ENCODE measurements at regions not wholly inside any gene's neighbourhood (a gene's known extent, or its start where the extent isn't known, plus 50 kb on each side); places are given as distances from the start of the nearest gene placed in this dataset.
"Not testable (repeated sequence)": the region's sequence is repeated elsewhere in the genome, so short reads cannot be mapped to it uniquely, and the experiment has no call there.

GRCh38 chr4:108454227-108454626 lies 166.1 kb upstream of the RPL34 start:
- no peak for DNase-seq

DNA sequence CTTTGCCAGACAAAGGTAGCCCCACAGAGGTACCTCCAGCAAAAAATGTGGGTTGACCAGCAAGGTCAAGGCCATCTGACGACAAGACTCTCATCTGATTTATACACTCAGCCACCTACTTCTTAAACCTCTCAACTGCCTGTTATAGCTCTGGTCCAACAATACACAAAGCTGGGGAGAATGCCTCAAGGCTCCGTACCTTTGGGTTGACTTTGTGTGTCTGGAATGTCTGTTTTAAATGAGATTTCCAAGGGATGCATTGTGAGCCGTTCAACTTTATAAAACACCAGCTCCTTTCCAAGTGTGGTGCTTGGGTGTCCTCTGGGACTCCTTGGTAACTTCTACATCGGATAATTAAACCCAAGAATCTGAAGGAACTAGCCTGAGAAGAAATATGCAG lies 167.0 kb upstream of the RPL34 start:
- no peak for DNase-seq

GRCh38 chr4:108450236-108450898 lies 170.0 kb upstream of the RPL34 start:
- DNase-seq = no peak

GRCh38 chr4:108449129-108449528 lies 171.2 kb upstream of the RPL34 start:
- DNase-seq = no peak

GRCh38 chr4:108446556-108446955 lies 173.8 kb upstream of the RPL34 start:
- DNase-seq = no peak

GRCh38 chr4:108445716-108446115 lies 174.7 kb upstream of the RPL34 start:
- no peak for DNase-seq

DNA sequence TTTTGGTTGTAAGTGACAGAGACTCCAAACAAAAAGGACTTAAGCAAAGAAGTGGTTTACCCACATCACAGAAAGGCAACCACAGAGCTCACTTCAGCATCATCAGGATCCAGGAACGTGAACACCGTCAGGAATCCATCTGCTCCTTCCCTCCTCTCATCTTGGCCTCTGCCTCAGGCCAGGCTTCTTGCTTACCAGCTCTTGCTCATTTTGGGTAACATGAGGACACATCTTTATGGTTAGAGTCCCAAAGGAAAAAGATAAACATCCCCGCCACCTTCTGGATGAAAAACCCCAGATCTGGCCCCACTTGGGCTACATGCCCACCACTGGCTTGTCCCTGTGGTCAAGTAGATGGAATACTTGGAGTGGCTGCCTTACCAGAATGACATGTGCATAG lies 176.8 kb upstream of the RPL34 start:
- no peak for DNase-seq

- peak in 5 of 6 experiments; percentile 9 to 81 (median 69) for DNase-seq
Measured at GRCh38 chr4:108433832-108434231, 186.5 kb upstream of the RPL34 start.

- not testable (repeated sequence) for DNase-seq
Measured at GRCh38 chr4:108433394-108433793, 187.0 kb upstream of the RPL34 start.

- DNase-seq = peak in 1 of 6 experiments; percentile 20
Measured at GRCh38 chr4:108432418-108432817, 188.0 kb upstream of the RPL34 start.

- no peak for DNase-seq
Measured at GRCh38 chr4:108431986-108432385, 188.4 kb upstream of the RPL34 start.

DNA sequence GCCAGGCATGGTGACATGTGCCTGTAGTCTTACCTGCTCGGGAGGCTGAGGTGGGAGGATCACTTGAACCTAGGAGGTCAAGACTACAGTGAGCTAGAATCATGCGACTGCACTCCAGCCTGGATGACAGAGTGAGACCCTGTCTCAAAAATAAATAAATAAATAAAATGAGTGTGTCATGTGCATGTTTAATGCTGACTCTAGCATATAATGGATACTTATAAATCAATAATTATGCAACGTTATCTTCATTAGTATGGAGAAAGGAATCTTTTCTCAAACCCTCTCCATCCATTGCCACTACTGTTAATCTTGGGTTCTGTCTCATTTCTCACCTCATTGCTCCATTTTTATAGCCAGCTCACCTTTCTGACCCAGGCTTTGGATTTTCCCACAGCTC lies 189.5 kb upstream of the RPL34 start:
- no peak for DNase-seq

- no peak for DNase-seq
Measured at GRCh38 chr4:108429662-108430061, 190.7 kb upstream of the RPL34 start.

DNA sequence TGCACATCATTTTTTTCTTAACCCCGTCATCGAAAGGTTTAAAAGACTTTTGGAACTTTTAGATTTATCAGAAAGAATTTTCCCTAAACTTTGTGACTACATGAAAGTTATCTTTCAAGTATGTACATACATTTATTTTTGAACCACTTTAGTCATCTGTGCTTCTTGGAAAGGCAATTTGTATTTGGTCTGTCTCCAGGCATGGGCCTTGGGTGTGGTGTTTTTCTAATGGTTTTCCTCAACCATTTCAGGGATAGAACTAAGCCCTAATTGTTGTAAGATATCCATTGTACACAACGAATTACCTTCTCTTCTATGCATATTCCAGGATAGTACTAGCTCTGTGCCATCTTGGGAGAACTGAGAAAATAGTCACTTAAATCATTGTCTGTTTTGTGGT lies 191.5 kb upstream of the RPL34 start:
- DNase-seq = no peak

DNA sequence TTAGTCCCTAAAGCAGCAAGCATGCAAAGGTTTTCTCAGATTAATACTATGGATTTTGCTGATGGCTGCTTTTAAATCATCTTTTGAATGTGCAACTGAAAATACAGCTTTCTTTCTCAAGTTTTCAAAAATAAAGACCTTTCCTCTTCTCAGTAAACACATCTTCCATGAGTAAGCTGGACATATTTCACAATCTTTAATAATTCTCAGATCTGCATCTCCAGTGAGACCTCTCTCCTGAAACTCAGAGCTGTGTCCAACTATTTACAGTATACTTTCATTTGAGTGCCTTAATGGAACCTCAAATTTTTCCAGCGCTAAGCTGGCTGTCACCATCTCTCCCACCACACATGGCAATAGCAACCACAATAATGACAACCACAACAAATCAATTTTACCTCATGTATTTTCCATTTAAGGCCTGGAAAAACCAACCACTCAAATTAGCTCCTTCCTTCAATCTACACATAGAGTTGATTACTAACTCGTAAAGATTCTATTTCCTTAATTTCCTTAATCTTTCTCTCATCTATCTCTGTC lies 192.4 kb upstream of the RPL34 start:
- DNase-seq = no peak

DNA sequence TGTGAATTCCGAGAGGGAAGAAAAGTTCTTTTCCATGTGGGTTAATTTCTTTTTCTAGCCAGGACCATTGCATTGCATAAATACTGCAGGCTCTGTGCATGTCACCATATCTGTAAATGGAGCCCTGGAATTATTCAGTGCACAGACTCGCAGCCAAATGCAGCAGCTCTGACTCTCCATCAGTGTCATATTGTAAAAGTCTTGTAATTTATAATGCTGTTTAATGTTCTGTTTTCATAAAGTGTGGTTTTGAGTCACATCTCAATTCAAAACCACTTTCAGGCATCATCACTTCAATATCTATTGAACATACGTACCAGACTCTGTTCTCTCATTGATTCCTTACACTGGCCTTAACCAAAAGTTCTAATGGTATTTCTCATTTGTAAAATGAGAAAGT lies 193.9 kb upstream of the RPL34 start:
- DNase-seq = no peak

- DNase-seq = no peak
Measured at GRCh38 chr4:108425988-108426387, 194.4 kb upstream of the RPL34 start.

DNA sequence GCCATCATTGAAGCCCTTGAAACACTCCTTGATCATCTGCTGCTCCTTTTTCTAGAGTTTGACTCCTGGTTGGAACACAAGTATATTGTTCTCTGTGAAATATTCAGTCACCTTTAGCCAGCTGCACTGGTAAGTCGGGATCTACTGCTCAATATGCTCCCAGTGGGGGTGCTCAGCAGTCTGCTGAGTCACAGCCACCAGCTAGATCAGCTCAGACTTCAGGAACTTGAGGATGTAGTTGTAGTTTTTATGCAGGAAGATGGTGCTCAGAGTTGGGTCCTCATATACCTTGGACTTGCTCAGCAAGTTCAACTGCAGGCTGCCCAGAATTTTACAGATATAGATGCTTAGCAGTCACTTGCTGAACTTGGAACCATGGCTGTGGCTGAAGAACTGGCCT lies 202.5 kb upstream of the RPL34 start:
- no peak for DNase-seq

DNA sequence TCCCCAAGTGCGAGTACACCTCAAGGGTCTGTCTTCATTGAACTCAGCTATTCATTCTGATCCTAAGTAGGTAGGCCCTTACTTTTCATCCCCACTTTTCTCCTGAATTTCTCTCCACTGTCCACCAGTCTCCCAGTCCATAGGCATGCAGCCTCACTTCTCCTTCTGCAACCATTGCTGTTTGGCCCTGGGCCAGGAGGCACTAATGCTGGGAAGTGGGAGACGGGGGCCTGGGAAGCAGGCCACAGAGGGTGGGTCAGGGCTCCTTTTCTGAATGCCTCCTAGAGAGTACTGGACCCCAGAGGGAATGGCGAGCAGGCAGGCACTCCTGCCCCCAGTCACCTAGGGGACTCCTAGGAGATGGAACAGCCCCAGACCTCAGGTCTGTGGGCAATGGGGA lies 203.5 kb upstream of the RPL34 start:
- no peak for DNase-seq

DNA sequence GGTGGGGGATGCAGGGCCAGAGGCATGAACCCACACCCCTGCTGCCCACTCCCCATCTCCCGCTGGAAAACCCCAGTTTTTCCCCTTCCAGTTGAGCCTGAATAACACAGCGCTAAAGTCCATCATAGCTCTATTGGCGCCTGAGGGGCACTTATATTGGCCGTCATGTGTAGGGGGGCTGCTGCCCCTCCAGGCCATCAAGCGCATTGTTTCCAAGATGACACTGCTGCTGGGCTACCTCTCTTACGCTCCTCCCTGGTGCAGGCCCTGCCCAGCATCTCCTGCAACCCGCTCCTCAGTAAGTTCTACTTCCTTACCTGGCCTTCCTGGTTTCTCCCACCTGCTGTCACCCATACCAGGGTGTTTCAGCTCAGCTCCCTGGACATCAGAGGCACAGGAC lies 205.0 kb upstream of the RPL34 start:
- no peak for DNase-seq

DNA sequence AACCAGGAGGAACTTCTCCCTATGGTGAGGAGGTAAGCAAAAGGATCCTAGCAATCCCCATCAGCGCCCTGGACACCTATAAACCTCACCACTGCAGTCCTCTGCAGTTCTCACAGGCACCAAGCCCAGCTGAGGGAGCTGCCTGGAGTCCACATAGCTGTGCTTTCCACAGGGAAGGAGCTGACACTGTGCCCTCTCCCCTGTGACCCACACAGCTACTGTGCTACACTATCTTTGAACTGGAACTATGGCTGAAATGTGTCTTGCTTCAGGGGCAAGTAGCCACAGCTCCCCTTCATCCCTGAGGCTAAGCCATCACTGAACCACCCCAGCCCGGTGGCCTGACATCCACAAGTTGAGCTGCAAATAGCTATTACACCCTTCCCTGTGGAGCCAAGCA lies 208.5 kb upstream of the RPL34 start:
- DNase-seq = no peak

- not testable (repeated sequence) for DNase-seq
Measured at GRCh38 chr4:108409691-108410090, 210.7 kb upstream of the RPL34 start.

- no peak for DNase-seq
Measured at GRCh38 chr4:108405586-108405985, 214.8 kb upstream of the RPL34 start.

DNA sequence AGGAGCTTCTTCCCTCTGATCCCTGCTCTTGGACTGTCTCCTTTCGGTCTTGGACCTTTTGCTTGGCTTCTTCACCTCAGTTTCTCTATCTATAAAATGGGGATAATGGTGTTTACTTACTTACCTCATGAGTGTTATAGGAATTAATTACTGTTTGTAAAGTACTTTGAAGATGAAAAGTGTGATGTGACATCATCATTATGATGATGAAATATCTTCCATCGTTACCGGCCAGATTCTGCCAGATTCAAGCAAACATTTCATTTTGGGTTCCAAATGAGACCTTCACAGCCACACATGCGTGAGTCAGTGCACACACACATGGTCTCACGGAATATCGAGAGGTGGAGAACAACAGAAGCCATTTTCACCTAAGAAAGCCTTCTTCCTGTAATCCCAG lies 220.1 kb upstream of the RPL34 start:
- no peak for DNase-seq

GRCh38 chr4:108399610-108400265 lies 220.6 kb upstream of the RPL34 start:
- DNase-seq = no peak

Data from stimulated activated naive CD4-positive, alpha-beta T cell (primary cell).